Liver (tissue), 8 donors: ENCODE measurements at regions not wholly inside any gene's neighbourhood (a gene's known extent, or its start where the extent isn't known, plus 50 kb on each side); places are given as distances from the start of the nearest gene placed in this dataset.

Experiments used
- DNase-seq: peaks from one replicate; pipeline ENCODE4 v3.0.0-alpha.2; 2017; ENCODE audit warnings: low spot score
- H3K27ac ChIP-seq, 2 donors: one replicate each; pipeline ENCODE4 v1.7.0; 2013; ENCODE audit warnings: inconsistent platforms in 2 of 2, low read length in 2 of 2, control low read depth in 1 of 2, low read depth in 1 of 2, mild to moderate bottlenecking in 1 of 2
- H3K27me3 ChIP-seq, 4 donors: one replicate each; pipeline versions ENCODE4 v1.6.1 to v1.7.0; 2013; ENCODE audit warnings: low read length in 3 of 4, inconsistent platforms in 1 of 4, mild to moderate bottlenecking in 1 of 4, moderate library complexity in 1 of 4; ENCODE audit not compliant: control insufficient read depth in 4 of 4, insufficient read depth in 4 of 4
- H3K36me3 ChIP-seq, 4 donors: one replicate each; pipeline versions ENCODE4 v1.6.1 to v1.7.0; 2013; ENCODE audit warnings: low read length in 3 of 4, mild to moderate bottlenecking in 3 of 4, low read depth in 1 of 4, moderate library complexity in 1 of 4; ENCODE audit not compliant: control insufficient read depth in 4 of 4, insufficient read depth in 3 of 4
- H3K4me1 ChIP-seq, 4 donors: one replicate each; pipeline versions ENCODE4 v1.6.1 to v1.7.0; 2013; ENCODE audit warnings: low read length in 3 of 4, mild to moderate bottlenecking in 3 of 4, moderate library complexity in 1 of 4; ENCODE audit not compliant: control insufficient read depth in 4 of 4, insufficient read depth in 4 of 4
- H3K4me3 ChIP-seq, 3 donors: one replicate each; pipeline versions ENCODE4 v1.6.1 to v1.7.0; 2013; ENCODE audit warnings: low read length in 3 of 3, control low read depth in 1 of 3, low read depth in 1 of 3, mild to moderate bottlenecking in 1 of 3
- H3K9ac ChIP-seq, 2 donors: one replicate each; pipeline ENCODE4 v1.7.0; 2013; ENCODE audit warnings: low read length in 2 of 2, mild to moderate bottlenecking in 2 of 2, moderate library complexity in 2 of 2, control low read depth in 1 of 2, low read depth in 1 of 2
- H3K9me3 ChIP-seq, 4 donors: one replicate each; pipeline versions ENCODE4 v1.6.1 to v1.7.0; 2013; ENCODE audit warnings: low read length in 3 of 4; ENCODE audit not compliant: control insufficient read depth in 4 of 4
- EGR1 ChIP-seq, 2 donors: IDR thresholded peaks; 2 replicates each; pipeline ENCODE4 v1.6.1; 2016 to 2018; ENCODE audit warnings: antibody characterized with exemption in 2 of 2, low read depth in 2 of 2
- FOXA2 ChIP-seq: IDR thresholded peaks from 2 replicates; pipeline ENCODE4 v1.6.1; 2016; ENCODE audit warnings: antibody characterized with exemption
- GABPA ChIP-seq, 2 donors: IDR thresholded peaks in 1 of 2; conservative IDR thresholded peaks in 1 of 2; 2 replicates each; pipeline ENCODE4 v1.6.1; 2016; ENCODE audit warnings: antibody characterized with exemption in 2 of 2, mild to moderate bottlenecking in 1 of 2, moderate library complexity in 1 of 2
- HNF4A ChIP-seq, 2 donors: conservative IDR thresholded peaks; 2 replicates each; pipeline ENCODE4 v1.6.1; 2016; ENCODE audit warnings: antibody characterized with exemption in 2 of 2, mild to moderate bottlenecking in 2 of 2
- HNF4G ChIP-seq: IDR thresholded peaks from 2 replicates; pipeline ENCODE4 v1.6.1; 2016; ENCODE audit warnings: antibody characterized with exemption
- JUND ChIP-seq, 2 donors: IDR thresholded peaks; 2 replicates each; pipeline ENCODE4 v1.6.1; 2016; ENCODE audit warnings: antibody characterized with exemption in 2 of 2
- MAX ChIP-seq: IDR thresholded peaks from 2 replicates; pipeline ENCODE4 v1.6.1; 2016; ENCODE audit warnings: antibody characterized with exemption
- RAD21 ChIP-seq, 2 donors: IDR thresholded peaks; 2 replicates each; pipeline ENCODE4 v1.6.1; 2016; ENCODE audit warnings: antibody characterized with exemption in 2 of 2, mild to moderate bottlenecking in 2 of 2
- RXRA ChIP-seq, 2 donors: IDR thresholded peaks; 2 replicates each; pipeline ENCODE4 v1.6.1; 2017 to 2018; ENCODE audit warnings: antibody characterized with exemption in 2 of 2, mild to moderate bottlenecking in 1 of 2
- SP1 ChIP-seq: IDR thresholded peaks from 2 replicates; pipeline ENCODE4 v1.6.1; 2018; ENCODE audit warnings: antibody characterized with exemption, mild to moderate bottlenecking
- TAF1 ChIP-seq: conservative IDR thresholded peaks from 2 replicates; pipeline ENCODE4 v1.6.1; 2016; ENCODE audit warnings: antibody characterized with exemption, mild to moderate bottlenecking
- WGBS: extraction: QIAGEN DNeasy Blood & Tissue Kit; methylation state at CpG from one replicate; pipeline ENCODE4 v1.1.7; 2013; 5-methylcytosine and 5-hydroxymethylcytosine counted together
- TF ChIP-seq, protein P1 (sequence below): IDR thresholded peaks from 2 replicates; pipeline ENCODE4 v1.6.1; 2016; ENCODE audit warnings: antibody characterized with exemption
- TF ChIP-seq, protein P2 (sequence below): IDR thresholded peaks from 2 replicates; pipeline ENCODE4 v1.6.1; 2016; ENCODE audit warnings: antibody characterized with exemption, mild to moderate bottlenecking
- TF ChIP-seq, protein P3 (sequence below): fragments of 150-350 bp; IDR thresholded peaks from 2 replicates; pipeline ENCODE4 v1.5.1; 2017; ENCODE audit warnings: improper control_type of control experiment, low read depth, low read length; ENCODE audit not compliant: missing input control
- TF ChIP-seq, protein P4 (sequence below): IDR thresholded peaks from 2 replicates; pipeline ENCODE4 v1.6.1; 2016; ENCODE audit warnings: antibody characterized with exemption
- donor health status: healthy.
- donor health status: healthy.
- donor health status: healthy.
- donor health status: healthy.
- donor health status: healthy.

GRCh38 chr3:112735926-112736325, 95.0 kb upstream of the CCDC80 start:
- DNase-seq: no peak
- no peak overlapping the region for H3K27ac ChIP-seq
- H3K4me3 ChIP-seq: no peak overlapping the region
- H3K27me3 ChIP-seq: no peaks in the 10 kb centered on the region
- H3K9me3 ChIP-seq: no peaks in the 10 kb centered on the region
- no peaks in the 10 kb centered on the region for H3K4me1 ChIP-seq
- no peaks in the 10 kb centered on the region for H3K36me3 ChIP-seq
- WGBS: 82% methylated on average over 3 of the region's 3 CpGs
- H3K9ac ChIP-seq: no peak overlapping the region
- TF ChIP-seq GABPA (IDR thresholded peaks at IDR 0.05 in 1 of 2, conservative IDR thresholded peaks at IDR 0.05 in 1 of 2) (no peak), SP1 (no peak), FOXA2 (no peak), HNF4A (conservative IDR thresholded peaks at IDR 0.05) (no peak), RXRA (IDR thresholded peaks at IDR 0.05) (no peak), TAF1 (no peak), EGR1 (IDR thresholded peaks at IDR 0.05; ENCODE audit: low read depth in 2 of 2) (no peak), HNF4G (no peak), JUND (IDR thresholded peaks at IDR 0.05) (no peak)
- TF ChIP-seq, protein P1, sequence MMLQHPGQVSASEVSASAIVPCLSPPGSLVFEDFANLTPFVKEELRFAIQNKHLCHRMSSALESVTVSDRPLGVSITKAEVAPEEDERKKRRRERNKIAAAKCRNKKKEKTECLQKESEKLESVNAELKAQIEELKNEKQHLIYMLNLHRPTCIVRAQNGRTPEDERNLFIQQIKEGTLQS: no peak
- TF ChIP-seq, protein P2, sequence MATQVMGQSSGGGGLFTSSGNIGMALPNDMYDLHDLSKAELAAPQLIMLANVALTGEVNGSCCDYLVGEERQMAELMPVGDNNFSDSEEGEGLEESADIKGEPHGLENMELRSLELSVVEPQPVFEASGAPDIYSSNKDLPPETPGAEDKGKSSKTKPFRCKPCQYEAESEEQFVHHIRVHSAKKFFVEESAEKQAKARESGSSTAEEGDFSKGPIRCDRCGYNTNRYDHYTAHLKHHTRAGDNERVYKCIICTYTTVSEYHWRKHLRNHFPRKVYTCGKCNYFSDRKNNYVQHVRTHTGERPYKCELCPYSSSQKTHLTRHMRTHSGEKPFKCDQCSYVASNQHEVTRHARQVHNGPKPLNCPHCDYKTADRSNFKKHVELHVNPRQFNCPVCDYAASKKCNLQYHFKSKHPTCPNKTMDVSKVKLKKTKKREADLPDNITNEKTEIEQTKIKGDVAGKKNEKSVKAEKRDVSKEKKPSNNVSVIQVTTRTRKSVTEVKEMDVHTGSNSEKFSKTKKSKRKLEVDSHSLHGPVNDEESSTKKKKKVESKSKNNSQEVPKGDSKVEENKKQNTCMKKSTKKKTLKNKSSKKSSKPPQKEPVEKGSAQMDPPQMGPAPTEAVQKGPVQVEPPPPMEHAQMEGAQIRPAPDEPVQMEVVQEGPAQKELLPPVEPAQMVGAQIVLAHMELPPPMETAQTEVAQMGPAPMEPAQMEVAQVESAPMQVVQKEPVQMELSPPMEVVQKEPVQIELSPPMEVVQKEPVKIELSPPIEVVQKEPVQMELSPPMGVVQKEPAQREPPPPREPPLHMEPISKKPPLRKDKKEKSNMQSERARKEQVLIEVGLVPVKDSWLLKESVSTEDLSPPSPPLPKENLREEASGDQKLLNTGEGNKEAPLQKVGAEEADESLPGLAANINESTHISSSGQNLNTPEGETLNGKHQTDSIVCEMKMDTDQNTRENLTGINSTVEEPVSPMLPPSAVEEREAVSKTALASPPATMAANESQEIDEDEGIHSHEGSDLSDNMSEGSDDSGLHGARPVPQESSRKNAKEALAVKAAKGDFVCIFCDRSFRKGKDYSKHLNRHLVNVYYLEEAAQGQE: no peak

DNA sequence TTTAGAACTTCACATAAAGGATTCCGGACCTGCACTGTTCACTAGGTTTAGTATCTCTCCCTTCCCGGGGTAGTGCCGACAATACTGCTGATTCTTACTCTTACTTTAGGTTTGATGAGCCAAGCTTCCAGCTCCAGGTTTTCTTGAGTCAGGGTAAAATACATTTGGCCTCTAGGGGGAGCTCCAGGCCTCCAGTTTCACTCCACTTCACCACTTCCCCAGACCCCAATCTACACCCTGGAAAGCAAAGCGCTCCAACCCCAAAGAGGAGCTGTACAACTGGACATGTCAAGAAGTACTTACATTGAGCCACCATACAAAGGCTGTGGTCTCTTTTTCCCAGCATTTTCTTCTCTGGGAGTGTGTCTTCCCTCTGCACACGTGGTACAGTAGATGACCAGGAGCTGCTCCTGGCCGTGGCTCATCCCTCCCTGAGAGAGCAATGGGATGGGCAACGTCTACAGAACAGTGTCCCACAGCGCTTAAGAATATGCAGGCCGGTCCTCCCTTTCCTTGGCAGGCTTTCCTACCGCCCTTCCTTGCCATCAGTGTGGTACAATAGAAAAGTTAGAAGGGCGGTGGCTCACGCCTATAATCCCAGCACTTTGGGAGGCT, 93.9 kb upstream of the CCDC80 start:
- H3K4me1 ChIP-seq: no peaks in the 10 kb centered on the region
- DNase-seq: peak; percentile 74
- no peaks in the 10 kb centered on the region for H3K27me3 ChIP-seq
- no peak overlapping the region for H3K27ac ChIP-seq
- no peak for TF ChIP-seq HNF4G
- TF ChIP-seq, protein P3, sequence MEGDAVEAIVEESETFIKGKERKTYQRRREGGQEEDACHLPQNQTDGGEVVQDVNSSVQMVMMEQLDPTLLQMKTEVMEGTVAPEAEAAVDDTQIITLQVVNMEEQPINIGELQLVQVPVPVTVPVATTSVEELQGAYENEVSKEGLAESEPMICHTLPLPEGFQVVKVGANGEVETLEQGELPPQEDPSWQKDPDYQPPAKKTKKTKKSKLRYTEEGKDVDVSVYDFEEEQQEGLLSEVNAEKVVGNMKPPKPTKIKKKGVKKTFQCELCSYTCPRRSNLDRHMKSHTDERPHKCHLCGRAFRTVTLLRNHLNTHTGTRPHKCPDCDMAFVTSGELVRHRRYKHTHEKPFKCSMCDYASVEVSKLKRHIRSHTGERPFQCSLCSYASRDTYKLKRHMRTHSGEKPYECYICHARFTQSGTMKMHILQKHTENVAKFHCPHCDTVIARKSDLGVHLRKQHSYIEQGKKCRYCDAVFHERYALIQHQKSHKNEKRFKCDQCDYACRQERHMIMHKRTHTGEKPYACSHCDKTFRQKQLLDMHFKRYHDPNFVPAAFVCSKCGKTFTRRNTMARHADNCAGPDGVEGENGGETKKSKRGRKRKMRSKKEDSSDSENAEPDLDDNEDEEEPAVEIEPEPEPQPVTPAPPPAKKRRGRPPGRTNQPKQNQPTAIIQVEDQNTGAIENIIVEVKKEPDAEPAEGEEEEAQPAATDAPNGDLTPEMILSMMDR: peak; percentile 63
- TF ChIP-seq RAD21 (IDR thresholded peaks at IDR 0.05): peak; percentile 81 to 83
- TF ChIP-seq RXRA (IDR thresholded peaks at IDR 0.05): no peak
- TF ChIP-seq, protein P4, sequence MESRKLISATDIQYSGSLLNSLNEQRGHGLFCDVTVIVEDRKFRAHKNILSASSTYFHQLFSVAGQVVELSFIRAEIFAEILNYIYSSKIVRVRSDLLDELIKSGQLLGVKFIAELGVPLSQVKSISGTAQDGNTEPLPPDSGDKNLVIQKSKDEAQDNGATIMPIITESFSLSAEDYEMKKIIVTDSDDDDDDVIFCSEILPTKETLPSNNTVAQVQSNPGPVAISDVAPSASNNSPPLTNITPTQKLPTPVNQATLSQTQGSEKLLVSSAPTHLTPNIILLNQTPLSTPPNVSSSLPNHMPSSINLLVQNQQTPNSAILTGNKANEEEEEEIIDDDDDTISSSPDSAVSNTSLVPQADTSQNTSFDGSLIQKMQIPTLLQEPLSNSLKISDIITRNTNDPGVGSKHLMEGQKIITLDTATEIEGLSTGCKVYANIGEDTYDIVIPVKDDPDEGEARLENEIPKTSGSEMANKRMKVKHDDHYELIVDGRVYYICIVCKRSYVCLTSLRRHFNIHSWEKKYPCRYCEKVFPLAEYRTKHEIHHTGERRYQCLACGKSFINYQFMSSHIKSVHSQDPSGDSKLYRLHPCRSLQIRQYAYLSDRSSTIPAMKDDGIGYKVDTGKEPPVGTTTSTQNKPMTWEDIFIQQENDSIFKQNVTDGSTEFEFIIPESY: no peak
- TF ChIP-seq MAX: no peak
- TF ChIP-seq JUND (IDR thresholded peaks at IDR 0.05): no peak
- no peak overlapping the region for H3K9ac ChIP-seq
- no peaks in the 10 kb centered on the region for H3K9me3 ChIP-seq
- no peak overlapping the region for H3K4me3 ChIP-seq
- 52% methylated on average over 12 of the region's 12 CpGs for WGBS
- H3K36me3 ChIP-seq: no peaks in the 10 kb centered on the region
